Globus pallidus (tissue), 1 donor: ENCODE measurements at regions not wholly inside any gene's neighbourhood (a gene's known extent, or its start where the extent isn't known, plus 50 kb on each side); places are given as distances from the start of the nearest gene placed in this dataset.

ENCODE experiments used
- DNase-seq: peaks from one replicate; pipeline ENCODE4 v3.0.0-alpha.2; 2015; ENCODE audit warnings: low spot score

- DNase-seq: no peak
Observed at GRCh38 chr4:100130964-100131363, 59.3 kb downstream of the DDIT4L start.

GRCh38 chr4:100130491-100130890, 59.8 kb downstream of the DDIT4L start:
- peak; percentile 12 for DNase-seq

- no peak for DNase-seq
Observed at GRCh38 chr4:100129774-100130173, 60.5 kb downstream of the DDIT4L start.

GRCh38 chr4:100128338-100128737, 61.9 kb downstream of the DDIT4L start:
- no peak for DNase-seq

GRCh38 chr4:100124715-100125114, 65.6 kb downstream of the DDIT4L start:
- DNase-seq: no peak

GRCh38 chr4:100118181-100118580, 72.1 kb downstream of the DDIT4L start:
- no peak for DNase-seq

GRCh38 chr4:100117750-100118149, 72.5 kb downstream of the DDIT4L start:
- no peak for DNase-seq

GRCh38 chr4:100114909-100115308, 75.4 kb downstream of the DDIT4L start:
- DNase-seq: no peak

- DNase-seq: no peak
Observed at GRCh38 chr4:100113732-100114131, 76.5 kb downstream of the DDIT4L start.

GRCh38 chr4:100113096-100113495, 77.2 kb downstream of the DDIT4L start:
- DNase-seq: no peak

GRCh38 chr4:100109921-100110320, 80.3 kb downstream of the DDIT4L start:
- DNase-seq: no peak

GRCh38 chr4:100108869-100109268, 81.4 kb downstream of the DDIT4L start:
- no peak for DNase-seq

GRCh38 chr4:100106982-100107381, 83.3 kb downstream of the DDIT4L start:
- DNase-seq: no peak

- DNase-seq: no peak
Observed at GRCh38 chr4:100103671-100104070, 86.6 kb downstream of the DDIT4L start.

GRCh38 chr4:100100985-100101384, 89.3 kb downstream of the DDIT4L start:
- DNase-seq: no peak

- DNase-seq: no peak
Observed at GRCh38 chr4:100099746-100100145, 90.5 kb downstream of the DDIT4L start.

- DNase-seq: no peak
Observed at GRCh38 chr4:100098681-100099080, 91.6 kb downstream of the DDIT4L start.

- DNase-seq: peak; percentile 12
Observed at GRCh38 chr4:100098011-100098545, 92.2 kb downstream of the DDIT4L start.

GRCh38 chr4:100095729-100096595, 94.3 kb downstream of the DDIT4L start:
- peak; percentile 40 for DNase-seq

GRCh38 chr4:100093091-100093866, 97.0 kb downstream of the DDIT4L start:
- peak; percentile 67 for DNase-seq

- DNase-seq: no peak
Observed at GRCh38 chr4:100087743-100088142, 102.5 kb downstream of the DDIT4L start.

GRCh38 chr4:100086766-100087431, 103.4 kb downstream of the DDIT4L start:
- no peak for DNase-seq
